ENCODE measurements at regions not wholly inside any gene's neighbourhood (a gene's known extent, or its start where the extent isn't known, plus 50 kb on each side); places are given as distances from the start of the nearest gene placed in this dataset.

- no peaks in the 10 kb centered on the region for H3F3A ChIP-seq (ENCODE audit: control insufficient read depth, insufficient read depth)
- no peaks in the 10 kb centered on the region for H3K4me1 ChIP-seq (ENCODE audit: control insufficient read depth, low read length)
- H3K9me3 ChIP-seq (ENCODE audit: control insufficient read depth, insufficient read depth, low read length), result no peaks in the 10 kb centered on the region
- no peaks in the 10 kb centered on the region for H3K27me3 ChIP-seq (ENCODE audit: control insufficient read depth, low read length)
- TF ChIP-seq EZH2phosphoT487 (IDR thresholded peaks at IDR 0.05; ENCODE audit: borderline replicate concordance, low read length) (no peak), CTCF (IDR thresholded peaks at IDR 0.05; ENCODE audit: low read depth, low read length, poor library complexity, severe bottlenecking) (no peak)
- H3K79me2 ChIP-seq (ENCODE audit: control insufficient read depth, low read length), result no peaks in the 10 kb centered on the region
- H3K4me3 ChIP-seq (ENCODE audit: low read length), result no peak overlapping the region
- H4K20me1 ChIP-seq (ENCODE audit: control insufficient read depth, insufficient read depth, low read depth, low read length), result no peaks in the 10 kb centered on the region
- no peak overlapping the region for H3K27ac ChIP-seq (ENCODE audit: low read depth, low read length)
- H3K9me2 ChIP-seq (replicated peaks; ENCODE audit: control insufficient read depth, low read length), result no peaks in the 10 kb centered on the region
- H3K4me2 ChIP-seq (ENCODE audit: low read length), result no peak overlapping the region
- H3K36me3 ChIP-seq (ENCODE audit: control insufficient read depth, low read length), result no peaks in the 10 kb centered on the region
Measured at GRCh38 chr9:30504502-30504905, 1879.9 kb upstream of the ACO1 start.

GRCh38 chr9:30505311-30505710 is 1879.1 kb upstream of the ACO1 start:
- no peaks in the 10 kb centered on the region for H3K4me1 ChIP-seq (ENCODE audit: control insufficient read depth, low read length)
- no peaks in the 10 kb centered on the region for H3K9me2 ChIP-seq (replicated peaks; ENCODE audit: control insufficient read depth, low read length)
- no peaks in the 10 kb centered on the region for H3K9me3 ChIP-seq (ENCODE audit: control insufficient read depth, insufficient read depth, low read length)
- no peaks in the 10 kb centered on the region for H3F3A ChIP-seq (ENCODE audit: control insufficient read depth, insufficient read depth)
- no peak overlapping the region for H3K4me3 ChIP-seq (ENCODE audit: low read length)
- H4K20me1 ChIP-seq (ENCODE audit: control insufficient read depth, insufficient read depth, low read depth, low read length), result no peaks in the 10 kb centered on the region
- H3K4me2 ChIP-seq (ENCODE audit: low read length), result no peak overlapping the region
- TF ChIP-seq EZH2phosphoT487 (IDR thresholded peaks at IDR 0.05; ENCODE audit: borderline replicate concordance, low read length) (no peak), CTCF (IDR thresholded peaks at IDR 0.05; ENCODE audit: low read depth, low read length, poor library complexity, severe bottlenecking) (no peak)
- no peaks in the 10 kb centered on the region for H3K27me3 ChIP-seq (ENCODE audit: control insufficient read depth, low read length)
- H3K79me2 ChIP-seq (ENCODE audit: control insufficient read depth, low read length), result no peaks in the 10 kb centered on the region
- no peak overlapping the region for H3K27ac ChIP-seq (ENCODE audit: low read depth, low read length)
- no peaks in the 10 kb centered on the region for H3K36me3 ChIP-seq (ENCODE audit: control insufficient read depth, low read length)

GRCh38 chr9:30506749-30507148 is 1877.7 kb upstream of the ACO1 start:
- H3K9me3 ChIP-seq (ENCODE audit: control insufficient read depth, insufficient read depth, low read length), result no peaks in the 10 kb centered on the region
- no peak overlapping the region for H3K27ac ChIP-seq (ENCODE audit: low read depth, low read length)
- H3F3A ChIP-seq (ENCODE audit: control insufficient read depth, insufficient read depth), result no peaks in the 10 kb centered on the region
- no peak for TF ChIP-seq EZH2phosphoT487 (IDR thresholded peaks at IDR 0.05; ENCODE audit: borderline replicate concordance, low read length)
- no peak for TF ChIP-seq CTCF (IDR thresholded peaks at IDR 0.05; ENCODE audit: low read depth, low read length, poor library complexity, severe bottlenecking)
- no peak overlapping the region for H3K4me2 ChIP-seq (ENCODE audit: low read length)
- no peaks in the 10 kb centered on the region for H3K4me1 ChIP-seq (ENCODE audit: control insufficient read depth, low read length)
- H3K79me2 ChIP-seq (ENCODE audit: control insufficient read depth, low read length), result no peaks in the 10 kb centered on the region
- H3K9me2 ChIP-seq (replicated peaks; ENCODE audit: control insufficient read depth, low read length), result no peaks in the 10 kb centered on the region
- H3K27me3 ChIP-seq (ENCODE audit: control insufficient read depth, low read length), result no peaks in the 10 kb centered on the region
- no peaks in the 10 kb centered on the region for H4K20me1 ChIP-seq (ENCODE audit: control insufficient read depth, insufficient read depth, low read depth, low read length)
- H3K4me3 ChIP-seq (ENCODE audit: low read length), result no peak overlapping the region
- no peaks in the 10 kb centered on the region for H3K36me3 ChIP-seq (ENCODE audit: control insufficient read depth, low read length)

GRCh38 chr9:30507166-30507565 is 1877.3 kb upstream of the ACO1 start:
- no peak for TF ChIP-seq CTCF (IDR thresholded peaks at IDR 0.05; ENCODE audit: low read depth, low read length, poor library complexity, severe bottlenecking)
- no peak for TF ChIP-seq EZH2phosphoT487 (IDR thresholded peaks at IDR 0.05; ENCODE audit: borderline replicate concordance, low read length)
- H3K79me2 ChIP-seq (ENCODE audit: control insufficient read depth, low read length), result no peaks in the 10 kb centered on the region
- no peaks in the 10 kb centered on the region for H3K4me1 ChIP-seq (ENCODE audit: control insufficient read depth, low read length)
- no peak overlapping the region for H3K4me3 ChIP-seq (ENCODE audit: low read length)
- no peaks in the 10 kb centered on the region for H4K20me1 ChIP-seq (ENCODE audit: control insufficient read depth, insufficient read depth, low read depth, low read length)
- no peak overlapping the region for H3K4me2 ChIP-seq (ENCODE audit: low read length)
- H3K27me3 ChIP-seq (ENCODE audit: control insufficient read depth, low read length), result no peaks in the 10 kb centered on the region
- no peaks in the 10 kb centered on the region for H3K9me2 ChIP-seq (replicated peaks; ENCODE audit: control insufficient read depth, low read length)
- no peaks in the 10 kb centered on the region for H3F3A ChIP-seq (ENCODE audit: control insufficient read depth, insufficient read depth)
- H3K27ac ChIP-seq (ENCODE audit: low read depth, low read length), result no peak overlapping the region
- H3K9me3 ChIP-seq (ENCODE audit: control insufficient read depth, insufficient read depth, low read length), result no peaks in the 10 kb centered on the region
- H3K36me3 ChIP-seq (ENCODE audit: control insufficient read depth, low read length), result no peaks in the 10 kb centered on the region

All from DOHH2 (cell line).